H1 (cell line): ENCODE measurements at regions not wholly inside any gene's neighbourhood (a gene's known extent, or its start where the extent isn't known, plus 50 kb on each side); places are given as distances from the start of the nearest gene placed in this dataset.

Experiments used
- EGR1 ChIP-seq: IDR thresholded peaks from 2 replicates; pipeline ENCODE4 v1.6.1; 2011; ENCODE audit warnings: low read depth, low read length, borderline replicate concordance
- SRF ChIP-seq: IDR thresholded peaks from 2 replicates; pipeline ENCODE4 v1.6.1; 2011; ENCODE audit warnings: mild to moderate bottlenecking, low read depth, low read length, moderate library complexity

DNA sequence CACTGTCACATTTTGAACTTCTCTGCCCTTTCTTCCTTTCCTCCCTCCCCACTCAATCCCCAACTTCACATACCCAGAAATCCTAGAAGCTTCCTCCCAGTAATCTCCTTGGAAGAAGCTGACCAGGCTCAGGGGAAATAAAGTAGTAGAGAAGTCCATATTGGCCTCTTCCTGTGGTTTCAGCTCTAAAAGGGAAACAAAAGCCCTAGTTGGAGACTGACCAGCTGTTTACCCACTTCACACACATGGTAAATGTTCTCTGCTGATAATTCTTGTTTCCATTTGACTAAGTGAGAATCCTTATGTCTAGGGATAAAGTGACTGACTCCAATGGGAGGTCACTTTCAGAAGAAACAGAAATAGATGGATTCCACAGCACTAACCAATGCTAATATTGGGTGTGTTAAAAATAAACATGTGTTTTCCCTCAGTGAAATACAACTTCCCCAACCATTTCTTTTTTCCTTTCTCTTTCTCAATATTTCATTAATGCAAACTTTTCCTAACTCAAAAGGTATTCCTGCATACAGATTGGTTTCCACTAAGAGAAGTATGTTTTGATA, 178.9 kb upstream of the DPT start:
- no peak for TF ChIP-seq SRF
- no peak for TF ChIP-seq EGR1
